DND-41 (cell line): ENCODE measurements at regions not wholly inside any gene's neighbourhood (a gene's known extent, or its start where the extent isn't known, plus 50 kb on each side); places are given as distances from the start of the nearest gene placed in this dataset.

Source experiments
- EZH2 ChIP-seq: IDR thresholded peaks from 3 replicates; pipeline ENCODE4 v1.6.1; 2012; ENCODE audit warnings: borderline replicate concordance, low read depth, mild to moderate bottlenecking, moderate library complexity, low read length, inconsistent platforms; ENCODE audit not compliant: severe bottlenecking
- TF ChIP-seq, protein P1 (sequence below): IDR thresholded peaks from 2 replicates; pipeline ENCODE4 v1.5.1; 2012; ENCODE audit warnings: borderline replicate concordance, low read length, moderate library complexity, mild to moderate bottlenecking; ENCODE audit not compliant: poor library complexity, severe bottlenecking; ENCODE audit errors: extremely low read depth

DNA sequence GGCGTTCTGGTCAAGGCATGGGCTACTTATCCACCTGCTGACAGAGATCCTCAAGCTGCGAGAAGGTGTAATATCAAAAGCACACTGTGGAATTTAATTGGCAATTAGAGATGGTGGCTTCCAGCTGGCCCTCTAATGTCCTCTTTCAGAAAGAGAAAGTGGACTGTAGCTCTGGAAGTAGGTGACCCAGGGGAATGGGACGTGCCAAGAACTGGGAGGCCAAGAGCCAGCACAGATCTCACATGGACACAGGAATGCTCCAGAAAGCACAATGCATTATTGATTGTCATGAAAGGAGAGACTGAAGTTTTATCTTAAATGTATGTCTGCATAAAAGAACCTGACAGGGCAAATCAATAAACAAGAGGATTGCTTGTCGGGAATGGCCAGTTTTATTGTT, 198.6 kb upstream of the CDH4 start:
- TF ChIP-seq, protein P1, sequence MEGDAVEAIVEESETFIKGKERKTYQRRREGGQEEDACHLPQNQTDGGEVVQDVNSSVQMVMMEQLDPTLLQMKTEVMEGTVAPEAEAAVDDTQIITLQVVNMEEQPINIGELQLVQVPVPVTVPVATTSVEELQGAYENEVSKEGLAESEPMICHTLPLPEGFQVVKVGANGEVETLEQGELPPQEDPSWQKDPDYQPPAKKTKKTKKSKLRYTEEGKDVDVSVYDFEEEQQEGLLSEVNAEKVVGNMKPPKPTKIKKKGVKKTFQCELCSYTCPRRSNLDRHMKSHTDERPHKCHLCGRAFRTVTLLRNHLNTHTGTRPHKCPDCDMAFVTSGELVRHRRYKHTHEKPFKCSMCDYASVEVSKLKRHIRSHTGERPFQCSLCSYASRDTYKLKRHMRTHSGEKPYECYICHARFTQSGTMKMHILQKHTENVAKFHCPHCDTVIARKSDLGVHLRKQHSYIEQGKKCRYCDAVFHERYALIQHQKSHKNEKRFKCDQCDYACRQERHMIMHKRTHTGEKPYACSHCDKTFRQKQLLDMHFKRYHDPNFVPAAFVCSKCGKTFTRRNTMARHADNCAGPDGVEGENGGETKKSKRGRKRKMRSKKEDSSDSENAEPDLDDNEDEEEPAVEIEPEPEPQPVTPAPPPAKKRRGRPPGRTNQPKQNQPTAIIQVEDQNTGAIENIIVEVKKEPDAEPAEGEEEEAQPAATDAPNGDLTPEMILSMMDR = no peak
- TF ChIP-seq EZH2 = no peak
